BE2C (cell line): ENCODE measurements at regions not wholly inside any gene's neighbourhood (a gene's known extent, or its start where the extent isn't known, plus 50 kb on each side); places are given as distances from the start of the nearest gene placed in this dataset.

ENCODE experiments used
- DNase-seq: peaks from one replicate; pipeline ENCODE4 v3.0.0-alpha.2; 2020
- H3K27me3 ChIP-seq: fragments of 250-450 bp; sonication (Bioruptor Pico); 2 replicates; pipeline ENCODE4 v1.5.1; 2020; ENCODE audit warnings: mild to moderate bottlenecking
- H3K36me3 ChIP-seq: fragments of 250-450 bp; sonication (Bioruptor Pico); 2 replicates; pipeline ENCODE4 v1.5.1; 2020; ENCODE audit warnings: mild to moderate bottlenecking
- H3K4me1 ChIP-seq: fragments of 250-450 bp; sonication (Bioruptor Pico); 2 replicates; pipeline ENCODE4 v1.5.1; 2020
- H3K4me3 ChIP-seq: 2 replicates; pipeline ENCODE4 v1.5.1; 2011; ENCODE audit warnings: low read depth, low read length
- H3K9me3 ChIP-seq: fragments of 250-450 bp; sonication (Bioruptor Pico); 2 replicates; pipeline ENCODE4 v1.5.1; 2020
- TF ChIP-seq, protein P1 (sequence below): IDR thresholded peaks from 2 replicates; pipeline ENCODE4 v1.5.1; 2012; ENCODE audit warnings: mild to moderate bottlenecking, low read depth, low read length

DNA sequence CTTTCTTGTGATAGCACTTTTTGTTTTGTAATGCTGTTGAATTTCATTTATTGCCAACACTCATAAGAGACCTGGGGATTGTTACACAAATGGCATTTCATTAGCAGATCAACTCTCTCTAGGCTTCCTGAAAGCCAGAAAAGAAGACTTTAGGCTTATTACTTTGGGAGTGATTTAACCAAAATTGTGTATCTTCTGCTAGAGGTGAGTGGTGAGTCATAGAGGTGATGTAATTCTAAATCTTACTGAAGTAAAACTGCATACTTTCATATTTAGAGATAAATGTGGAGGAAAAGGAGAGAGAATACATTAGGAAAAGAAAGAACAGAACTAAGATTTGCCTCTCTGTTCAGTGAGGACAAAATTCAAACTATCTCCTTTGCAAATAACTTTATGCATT is 304.7 kb upstream of the RGS17 start:
- TF ChIP-seq, protein P1, sequence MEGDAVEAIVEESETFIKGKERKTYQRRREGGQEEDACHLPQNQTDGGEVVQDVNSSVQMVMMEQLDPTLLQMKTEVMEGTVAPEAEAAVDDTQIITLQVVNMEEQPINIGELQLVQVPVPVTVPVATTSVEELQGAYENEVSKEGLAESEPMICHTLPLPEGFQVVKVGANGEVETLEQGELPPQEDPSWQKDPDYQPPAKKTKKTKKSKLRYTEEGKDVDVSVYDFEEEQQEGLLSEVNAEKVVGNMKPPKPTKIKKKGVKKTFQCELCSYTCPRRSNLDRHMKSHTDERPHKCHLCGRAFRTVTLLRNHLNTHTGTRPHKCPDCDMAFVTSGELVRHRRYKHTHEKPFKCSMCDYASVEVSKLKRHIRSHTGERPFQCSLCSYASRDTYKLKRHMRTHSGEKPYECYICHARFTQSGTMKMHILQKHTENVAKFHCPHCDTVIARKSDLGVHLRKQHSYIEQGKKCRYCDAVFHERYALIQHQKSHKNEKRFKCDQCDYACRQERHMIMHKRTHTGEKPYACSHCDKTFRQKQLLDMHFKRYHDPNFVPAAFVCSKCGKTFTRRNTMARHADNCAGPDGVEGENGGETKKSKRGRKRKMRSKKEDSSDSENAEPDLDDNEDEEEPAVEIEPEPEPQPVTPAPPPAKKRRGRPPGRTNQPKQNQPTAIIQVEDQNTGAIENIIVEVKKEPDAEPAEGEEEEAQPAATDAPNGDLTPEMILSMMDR, result no peak
- no peaks in the 10 kb centered on the region for H3K4me1 ChIP-seq
- H3K9me3 ChIP-seq, result no peaks in the 10 kb centered on the region
- no peak overlapping the region for H3K4me3 ChIP-seq
- no peak for DNase-seq
- no peaks in the 10 kb centered on the region for H3K27me3 ChIP-seq
- H3K36me3 ChIP-seq, result no peaks in the 10 kb centered on the region

DNA sequence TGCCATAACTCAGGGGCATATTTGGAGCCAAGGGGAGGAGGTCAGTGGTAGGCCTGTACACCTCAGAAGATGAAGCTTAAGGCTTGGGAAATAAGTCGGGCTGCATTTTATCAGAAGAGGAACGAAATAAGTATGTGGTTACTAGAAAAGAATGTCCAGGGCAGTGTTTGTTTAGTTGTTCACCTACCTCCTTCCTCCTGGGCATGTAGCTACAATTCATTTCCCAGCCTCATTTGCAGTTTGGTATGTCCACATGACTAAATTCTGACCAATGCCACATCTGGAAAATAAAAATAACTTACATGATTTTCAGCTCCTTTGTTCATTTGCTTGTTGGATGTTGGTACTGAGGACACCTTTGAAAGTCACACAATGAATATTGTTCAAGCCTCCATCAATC is 294.5 kb upstream of the RGS17 start:
- DNase-seq, result no peak
- H3K27me3 ChIP-seq, result no peaks in the 10 kb centered on the region
- no peak overlapping the region for H3K4me3 ChIP-seq
- TF ChIP-seq, protein P1, result no peak
- no peaks in the 10 kb centered on the region for H3K36me3 ChIP-seq
- no peaks in the 10 kb centered on the region for H3K9me3 ChIP-seq
- no peaks in the 10 kb centered on the region for H3K4me1 ChIP-seq

DNA sequence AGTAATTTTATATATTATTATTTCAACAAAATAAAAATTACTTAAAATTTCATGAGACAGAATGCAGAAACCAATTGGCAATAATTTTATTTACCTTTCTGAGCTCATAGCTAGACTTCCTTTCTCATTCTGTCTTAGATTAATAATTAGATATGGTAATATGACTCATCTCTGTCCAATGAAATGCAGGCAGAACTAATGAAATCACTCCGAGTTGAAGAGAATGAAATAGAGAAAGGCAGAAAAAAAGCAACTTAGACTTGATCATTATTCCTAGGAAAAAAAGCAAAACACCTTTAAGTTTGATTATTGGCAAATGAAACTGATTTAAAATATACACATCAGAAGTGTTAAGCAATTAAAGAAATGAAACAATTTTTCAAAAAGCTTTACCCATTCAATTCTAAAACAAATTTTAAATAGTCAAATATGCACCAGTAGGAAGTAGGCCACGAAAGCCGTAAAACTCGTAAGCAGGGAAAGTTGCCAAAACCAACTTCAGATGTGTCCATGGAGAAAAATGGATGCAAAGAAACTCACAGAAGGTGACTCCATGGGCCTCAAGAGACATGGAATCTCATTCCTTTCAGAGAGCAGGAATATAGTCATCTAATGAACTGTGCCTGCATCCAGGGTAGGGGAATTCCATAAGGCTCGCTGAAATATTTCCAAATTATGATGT is 293.8 kb upstream of the RGS17 start:
- Histone ChIP-seq H3K36me3 (no peaks in the 10 kb centered on the region), H3K27me3 (no peaks in the 10 kb centered on the region), H3K4me1 (no peaks in the 10 kb centered on the region), H3K4me3 (no peak overlapping the region), H3K9me3 (no peaks in the 10 kb centered on the region)
- TF ChIP-seq, protein P1, result no peak
- no peak for DNase-seq

DNA sequence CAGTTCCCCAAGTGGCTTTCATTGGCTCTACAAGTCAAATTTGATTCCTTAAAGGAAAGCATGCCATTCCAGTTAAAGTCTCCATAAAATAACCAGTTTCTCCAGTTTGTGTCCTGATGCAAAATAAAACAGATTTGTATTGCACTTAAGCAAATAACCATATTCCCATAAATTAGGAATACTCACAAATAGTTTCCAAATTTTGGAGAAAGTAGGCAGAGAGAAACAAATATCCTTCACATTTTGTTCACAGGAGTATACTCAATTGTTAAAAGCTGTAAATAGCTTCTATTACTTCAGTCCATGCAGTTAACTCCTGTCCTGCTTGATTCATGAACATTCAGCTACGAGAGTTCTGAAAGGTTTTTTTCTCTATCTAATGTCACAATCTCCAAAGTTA is 281.4 kb upstream of the RGS17 start:
- no peaks in the 10 kb centered on the region for H3K36me3 ChIP-seq
- H3K9me3 ChIP-seq, result no peaks in the 10 kb centered on the region
- TF ChIP-seq, protein P1, result no peak
- no peak overlapping the region for H3K4me3 ChIP-seq
- no peaks in the 10 kb centered on the region for H3K27me3 ChIP-seq
- DNase-seq, result no peak
- no peaks in the 10 kb centered on the region for H3K4me1 ChIP-seq

DNA sequence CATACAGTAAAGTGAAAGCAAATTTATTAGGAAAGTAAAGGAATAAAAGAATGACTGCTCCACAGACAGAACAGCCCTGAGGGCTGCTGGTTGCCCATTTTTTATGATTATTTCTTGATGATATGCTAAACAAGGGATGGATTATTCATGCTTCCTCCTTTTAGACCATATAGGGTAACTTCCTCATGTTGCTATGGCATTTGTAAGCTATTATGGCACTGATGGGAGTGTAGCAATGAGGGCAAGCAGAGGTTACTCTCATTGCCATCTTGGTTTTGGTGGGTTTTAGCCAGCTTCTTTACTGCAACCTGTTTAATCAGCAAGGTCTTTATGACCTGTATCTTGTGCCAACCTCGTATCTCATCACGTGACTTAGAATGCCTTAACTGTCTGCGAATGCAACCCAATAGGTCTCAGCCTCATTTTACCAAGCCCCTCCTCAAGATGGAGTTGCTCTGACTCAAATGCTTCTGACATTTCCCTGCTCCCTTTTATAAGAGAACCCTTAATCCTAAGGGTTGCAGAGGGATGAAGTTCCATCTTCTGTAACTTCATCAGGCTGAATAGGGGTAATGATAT is 280.1 kb upstream of the RGS17 start:
- H3K36me3 ChIP-seq, result no peaks in the 10 kb centered on the region
- TF ChIP-seq, protein P1, result no peak
- H3K9me3 ChIP-seq, result no peaks in the 10 kb centered on the region
- H3K4me3 ChIP-seq, result no peak overlapping the region
- no peaks in the 10 kb centered on the region for H3K27me3 ChIP-seq
- no peaks in the 10 kb centered on the region for H3K4me1 ChIP-seq
- DNase-seq, result no peak

DNA sequence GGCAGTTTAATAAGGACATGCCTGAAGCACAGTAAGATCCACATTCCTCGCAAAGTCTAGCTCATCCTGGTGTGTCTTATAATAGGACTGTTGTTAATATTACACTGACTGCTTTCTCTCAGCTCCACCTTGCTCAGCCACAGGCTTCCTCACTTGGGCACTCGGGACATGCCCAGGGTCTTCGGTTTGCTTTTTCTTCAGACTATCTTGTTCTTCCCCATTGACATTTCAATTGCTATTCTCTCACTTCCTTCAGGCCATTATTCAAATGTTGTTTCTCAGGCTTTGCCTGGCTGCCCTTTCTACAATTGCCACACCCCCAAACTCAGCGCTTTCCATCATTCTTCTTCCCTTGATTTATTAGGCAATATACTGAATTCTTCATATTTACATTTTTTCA is 274.8 kb upstream of the RGS17 start:
- Histone ChIP-seq H3K27me3 (no peaks in the 10 kb centered on the region), H3K9me3 (no peaks in the 10 kb centered on the region), H3K4me3 (no peak overlapping the region), H3K4me1 (no peaks in the 10 kb centered on the region), H3K36me3 (no peaks in the 10 kb centered on the region)
- TF ChIP-seq, protein P1, result no peak
- no peak for DNase-seq
